A673 (cell line): ENCODE measurements at regions not wholly inside any gene's neighbourhood (a gene's known extent, or its start where the extent isn't known, plus 50 kb on each side); places are given as distances from the start of the nearest gene placed in this dataset.
A peak's percentile ranks its signal among the peaks of the same experiment; 100 is the strongest.

Experiments used
- BruUV-seq: library from RNA; stranded (reverse); fragments of 400-500 nt; replicated peaks from 2 replicates; lab custom pipeline; 2021; lab: Mats Ljungman, UMichigan
- CTCF ChIA-PET: fragments of 300-600 bp; sonication (Branson Sonifier 250); formaldehyde crosslinking; loops from one replicate; lab custom pipeline; 2022; ENCODE audit warnings: antibody characterized with exemption; lab: Charles Lee
- POLR2A ChIA-PET: fragments of 300-600 bp; sonication (Branson Sonifier 250); formaldehyde crosslinking; loops from one replicate; lab custom pipeline; 2022; ENCODE audit warnings: antibody characterized with exemption; ENCODE audit not compliant: low non-redundant PET; lab: Charles Lee
- DNase-seq: peaks from one replicate; pipeline ENCODE4 v3.0.0-alpha.2; 2015; ENCODE audit warnings: low spot score
- H3K27ac ChIP-seq: fragments of 200-600 bp; sonication (generic); 2 replicates; pipeline ENCODE4 v1.5.1; 2016; ENCODE audit warnings: mixed run types, low read depth, mild to moderate bottlenecking, mixed read lengths, antibody characterized with exemption, low read length; ENCODE audit not compliant: poor library complexity, severe bottlenecking
- H3K27me3 ChIP-seq: fragments of 200-600 bp; sonication (generic); replicated peaks from 2 replicates; pipeline ENCODE4 v1.6.1; 2017; ENCODE audit warnings: mixed run types, low read depth, mild to moderate bottlenecking, mixed read lengths, antibody characterized with exemption, low read length; ENCODE audit not compliant: insufficient read depth, poor library complexity
- H3K36me3 ChIP-seq: fragments of 200-600 bp; sonication (generic); 2 replicates; pipeline ENCODE4 v1.6.1; 2016; ENCODE audit warnings: mixed run types, mild to moderate bottlenecking, mixed read lengths, antibody characterized with exemption, low read length; ENCODE audit not compliant: insufficient read depth, poor library complexity, severe bottlenecking
- H3K4me1 ChIP-seq: fragments of 200-600 bp; sonication (generic); 2 replicates; pipeline ENCODE4 v1.6.1; 2017; ENCODE audit warnings: mixed run types, mild to moderate bottlenecking, mixed read lengths, antibody characterized with exemption, low read length; ENCODE audit not compliant: insufficient read depth, poor library complexity, severe bottlenecking
- H3K4me3 ChIP-seq: fragments of 200-600 bp; sonication (generic); 2 replicates; pipeline ENCODE4 v1.5.1; 2016; ENCODE audit warnings: low read depth, mixed run types, mild to moderate bottlenecking, mixed read lengths, low read length; ENCODE audit not compliant: poor library complexity, severe bottlenecking
- H3K9me3 ChIP-seq: fragments of 200-600 bp; sonication (generic); 2 replicates; pipeline ENCODE4 v1.6.1; 2016; ENCODE audit warnings: mixed run types, low read depth, mild to moderate bottlenecking, mixed read lengths, antibody characterized with exemption, low read length; ENCODE audit not compliant: poor library complexity, severe bottlenecking
- CTCF ChIP-seq: fragments of 300-800, 200-600 bp; sonication (generic); conservative IDR thresholded peaks from 2 replicates; pipeline ENCODE4 v1.5.1; 2017; ENCODE audit warnings: low read depth, mild to moderate bottlenecking, antibody characterized with exemption, low read length, moderate library complexity, mixed read lengths
- EZH2 ChIP-seq: fragments of 200-600 bp; sonication (generic); IDR thresholded peaks from 2 replicates; pipeline ENCODE4 v1.6.1; 2017; ENCODE audit warnings: borderline replicate concordance, low read depth, mild to moderate bottlenecking, mixed read lengths, antibody characterized with exemption, low read length; ENCODE audit not compliant: poor library complexity, severe bottlenecking
- intact Hi-C: fragments of 100-400 bp; cut with micrococcal nuclease; formaldehyde crosslinking; loops from one replicate; pipeline ENCODE4 v1.10.0; 2022; ENCODE audit not compliant: unreplicated experiment

- Histone ChIP-seq H3K36me3 (no peaks in the 10 kb centered on the region), H3K4me1 (no peaks in the 10 kb centered on the region), H3K9me3 (no peaks in the 10 kb centered on the region), H3K4me3 (no peak overlapping the region), H3K27ac (no peak overlapping the region), H3K27me3 (no peaks in the 10 kb centered on the region)
- POLR2A ChIA-PET = no interaction called here
- no TSS peak for BruUV-seq
- TF ChIP-seq CTCF (0 out of 2 replicates have a peak, but pooled peaks have one; percentile 24), EZH2 (no peak)
- no peak for DNase-seq
- CTCF ChIA-PET = no interaction called here
- intact Hi-C loops = no loop called here
These were observed 180.0 kb downstream of the GJA1 start for GRCh38 chr6:121615493-121615892.

DNA sequence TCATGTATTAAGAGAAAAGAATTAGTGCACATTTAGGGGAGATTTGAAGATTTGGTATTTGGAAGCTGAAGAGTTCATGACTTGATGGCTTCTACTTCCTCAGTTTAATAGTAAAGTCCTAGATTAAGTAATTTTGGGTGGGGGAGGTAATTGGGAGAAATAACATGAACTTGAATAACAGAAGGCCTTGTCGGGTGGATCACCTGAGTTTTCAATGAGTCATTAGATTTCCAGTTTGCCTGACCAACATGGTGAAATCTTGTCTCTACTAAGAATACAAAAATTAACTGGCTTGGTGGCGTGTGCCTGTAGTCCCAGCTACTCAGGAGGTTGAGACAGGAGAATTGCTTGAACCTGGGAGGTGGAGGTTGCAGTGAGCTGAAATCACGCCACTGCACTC is 181.0 kb downstream of the GJA1 start:
- Histone ChIP-seq H3K36me3 (no peaks in the 10 kb centered on the region), H3K27ac (no peak overlapping the region), H3K9me3 (no peaks in the 10 kb centered on the region), H3K4me1 (no peaks in the 10 kb centered on the region), H3K4me3 (no peak overlapping the region), H3K27me3 (no peaks in the 10 kb centered on the region)
- POLR2A ChIA-PET = no interaction called here
- no TSS peak for BruUV-seq
- no peak for TF ChIP-seq EZH2
- no peak for TF ChIP-seq CTCF
- CTCF ChIA-PET = no interaction called here
- intact Hi-C loops = no loop called here
- no peak for DNase-seq

DNA sequence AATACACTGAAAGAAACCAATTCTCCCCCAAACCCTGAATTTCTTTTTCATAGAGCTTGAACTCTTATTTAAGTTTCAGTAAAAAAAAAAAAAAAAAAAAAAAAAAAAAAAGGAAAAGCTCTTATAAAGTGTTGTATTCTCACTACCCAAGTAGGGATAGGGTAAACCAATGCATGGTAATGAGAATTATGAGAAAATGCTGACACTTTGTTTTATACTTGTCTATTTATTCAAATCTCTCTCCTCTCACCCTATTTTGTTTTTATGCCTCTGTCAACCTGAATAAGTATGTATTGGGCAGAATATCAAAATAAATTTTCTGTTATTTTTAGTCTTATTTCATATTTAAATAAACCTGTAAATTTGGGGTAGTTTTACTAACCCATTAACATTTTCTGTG is 181.9 kb downstream of the GJA1 start:
- ChIA-PET POLR2A (no interaction called here), CTCF (no interaction called here)
- intact Hi-C loops = no loop called here
- no peak overlapping the region for H3K27ac ChIP-seq
- no peak for DNase-seq
- TF ChIP-seq CTCF (no peak), EZH2 (no peak)
- no peaks in the 10 kb centered on the region for H3K27me3 ChIP-seq
- no peak overlapping the region for H3K4me3 ChIP-seq
- no TSS peak for BruUV-seq
- H3K4me1 ChIP-seq = no peaks in the 10 kb centered on the region
- H3K36me3 ChIP-seq = no peaks in the 10 kb centered on the region
- H3K9me3 ChIP-seq = no peaks in the 10 kb centered on the region
